GM23338 (cell line): ENCODE measurements at regions not wholly inside any gene's neighbourhood (a gene's known extent, or its start where the extent isn't known, plus 50 kb on each side); places are given as distances from the start of the nearest gene placed in this dataset.

Experiments used
- ETS1 ChIP-seq: IDR thresholded peaks from 2 replicates; pipeline ENCODE4 v1.6.1; 2016; ENCODE audit warnings: antibody characterized with exemption
- TF ChIP-seq, protein P1 (sequence below), 2 experiments: fragments of 200-600 bp in 1 of 2; sonication (generic) in 1 of 2; conservative IDR thresholded peaks; 2 replicates each; pipeline versions ENCODE4 v1.5.1 to v1.6.1; 2016 to 2017; ENCODE audit warnings: antibody characterized with exemption in 2 of 2, low read depth in 2 of 2, mild to moderate bottlenecking in 2 of 2, moderate library complexity in 1 of 2

GRCh38 chr10:84065804-84066601 is 73.3 kb upstream of the GHITM start:
- no peak for TF ChIP-seq ETS1
- TF ChIP-seq, protein P1, sequence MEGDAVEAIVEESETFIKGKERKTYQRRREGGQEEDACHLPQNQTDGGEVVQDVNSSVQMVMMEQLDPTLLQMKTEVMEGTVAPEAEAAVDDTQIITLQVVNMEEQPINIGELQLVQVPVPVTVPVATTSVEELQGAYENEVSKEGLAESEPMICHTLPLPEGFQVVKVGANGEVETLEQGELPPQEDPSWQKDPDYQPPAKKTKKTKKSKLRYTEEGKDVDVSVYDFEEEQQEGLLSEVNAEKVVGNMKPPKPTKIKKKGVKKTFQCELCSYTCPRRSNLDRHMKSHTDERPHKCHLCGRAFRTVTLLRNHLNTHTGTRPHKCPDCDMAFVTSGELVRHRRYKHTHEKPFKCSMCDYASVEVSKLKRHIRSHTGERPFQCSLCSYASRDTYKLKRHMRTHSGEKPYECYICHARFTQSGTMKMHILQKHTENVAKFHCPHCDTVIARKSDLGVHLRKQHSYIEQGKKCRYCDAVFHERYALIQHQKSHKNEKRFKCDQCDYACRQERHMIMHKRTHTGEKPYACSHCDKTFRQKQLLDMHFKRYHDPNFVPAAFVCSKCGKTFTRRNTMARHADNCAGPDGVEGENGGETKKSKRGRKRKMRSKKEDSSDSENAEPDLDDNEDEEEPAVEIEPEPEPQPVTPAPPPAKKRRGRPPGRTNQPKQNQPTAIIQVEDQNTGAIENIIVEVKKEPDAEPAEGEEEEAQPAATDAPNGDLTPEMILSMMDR (conservative IDR thresholded peaks at IDR 0.05; ENCODE audit: low read depth in 2 of 2) = no peak
